GM18517 (cell line): ENCODE measurements at regions not wholly inside any gene's neighbourhood (a gene's known extent, or its start where the extent isn't known, plus 50 kb on each side); places are given as distances from the start of the nearest gene placed in this dataset.

ENCODE experiments used
- ATAC-seq: cut with Tn5 transposase; IDR thresholded peaks from one replicate; pipeline ENCODE4 v1.9.1; 2021; ENCODE audit warnings: mild to moderate bottlenecking, moderate library complexity; ENCODE audit not compliant: unreplicated experiment

DNA sequence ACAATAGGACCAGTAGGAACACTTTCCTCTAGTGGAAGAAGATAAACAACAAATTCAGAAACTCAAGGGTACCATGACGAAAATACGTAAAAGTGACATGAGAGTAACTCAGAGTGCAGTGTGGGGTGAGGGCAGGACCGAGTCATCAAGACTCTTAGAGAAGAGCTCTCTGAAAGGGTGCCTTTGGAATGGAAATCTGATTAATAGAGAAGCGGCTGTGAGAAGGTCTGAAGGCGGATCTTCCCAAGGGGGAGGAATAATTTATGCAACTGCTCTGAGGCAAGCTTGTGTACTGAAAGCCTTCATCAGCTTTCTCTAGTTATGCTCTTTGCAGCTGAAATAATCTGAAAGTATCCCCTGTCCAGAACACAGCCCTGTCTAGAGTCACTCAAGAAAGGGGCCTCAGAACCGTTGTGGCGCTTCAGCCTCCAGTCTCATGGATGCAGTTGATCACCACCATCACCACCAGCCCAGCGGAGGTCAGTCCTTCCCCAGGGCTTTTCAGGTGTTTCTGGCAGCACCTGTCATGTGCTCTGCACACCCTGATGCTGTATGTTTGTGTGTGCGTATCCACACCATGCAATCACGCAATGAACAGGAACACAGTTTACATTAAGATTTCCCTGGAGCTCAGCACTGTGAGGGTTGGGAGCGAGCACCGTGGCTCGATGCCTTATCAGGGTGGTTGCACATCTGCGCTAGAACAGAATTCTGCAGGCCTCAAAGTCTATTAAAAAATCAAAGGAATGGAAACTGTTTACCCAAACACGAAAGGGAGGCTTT is 396.5 kb downstream of the SMOC2 start:
- no peak for ATAC-seq

DNA sequence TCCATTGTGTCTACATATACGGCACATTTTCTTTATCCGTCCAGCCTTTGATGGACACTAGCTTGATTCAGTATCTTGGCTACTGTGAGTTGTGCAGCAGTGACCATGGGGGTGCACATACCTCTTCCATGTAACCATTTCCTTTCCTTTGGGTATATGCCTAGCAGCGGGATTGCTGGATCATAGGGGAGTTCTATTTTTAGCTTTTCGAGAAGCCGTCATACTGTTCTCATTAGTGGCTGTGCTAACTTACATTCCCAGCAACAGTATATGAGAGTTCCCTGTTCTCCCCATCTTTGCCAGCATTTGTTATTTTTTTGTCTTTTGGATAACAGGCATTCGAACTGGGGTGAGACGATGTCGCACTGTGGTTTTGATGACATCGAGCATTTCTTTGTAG is 395.0 kb downstream of the SMOC2 start:
- ATAC-seq, result no peak

- no peak for ATAC-seq
These were observed 393.8 kb downstream of the SMOC2 start for GRCh38 chr6:168834801-168835200.

DNA sequence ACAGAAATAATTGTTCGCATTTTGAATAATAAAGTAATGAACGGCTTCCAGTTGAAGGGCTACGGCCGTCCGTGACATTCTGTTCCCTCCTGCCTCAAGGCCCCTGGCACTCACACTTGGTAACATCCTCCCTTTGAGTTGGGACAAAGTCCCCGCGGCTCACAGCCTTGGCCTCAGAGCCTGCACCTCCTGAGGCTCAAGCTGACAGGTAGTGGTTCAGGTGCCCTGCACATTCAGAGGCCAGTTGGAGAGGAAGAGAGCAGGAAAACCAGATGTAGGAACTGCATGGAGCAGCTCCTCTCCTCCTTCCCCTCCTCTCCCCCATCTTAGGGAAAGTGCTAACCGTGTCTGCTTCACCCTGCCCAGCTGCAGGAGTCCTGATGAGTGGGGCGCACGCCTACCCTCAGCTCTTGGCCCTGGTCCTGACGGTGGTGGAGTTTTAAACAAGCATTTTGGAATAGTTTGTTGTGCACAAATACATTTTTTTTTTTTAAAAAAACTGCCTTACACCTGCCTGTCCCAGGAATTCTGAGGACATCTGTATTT is 393.1 kb downstream of the SMOC2 start:
- no peak for ATAC-seq

DNA sequence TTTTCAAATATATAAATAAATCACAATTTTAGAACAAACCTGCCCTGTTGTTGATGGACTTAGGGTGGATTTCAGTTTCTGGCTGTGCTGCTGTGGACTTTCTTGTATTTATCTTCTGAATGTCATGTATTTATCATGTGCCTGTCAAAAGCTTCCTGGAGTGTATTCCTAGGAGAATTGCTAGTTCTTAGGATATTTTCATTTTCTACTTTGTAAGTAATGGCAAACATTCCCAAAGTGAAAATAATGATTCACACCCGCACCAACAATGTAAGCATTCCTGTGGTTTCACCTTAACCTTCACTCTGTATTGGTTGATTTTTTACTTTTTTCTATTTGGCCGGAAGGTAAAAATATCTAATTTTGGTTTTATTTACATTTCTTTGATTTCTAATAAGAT is 387.8 kb downstream of the SMOC2 start:
- no peak for ATAC-seq

DNA sequence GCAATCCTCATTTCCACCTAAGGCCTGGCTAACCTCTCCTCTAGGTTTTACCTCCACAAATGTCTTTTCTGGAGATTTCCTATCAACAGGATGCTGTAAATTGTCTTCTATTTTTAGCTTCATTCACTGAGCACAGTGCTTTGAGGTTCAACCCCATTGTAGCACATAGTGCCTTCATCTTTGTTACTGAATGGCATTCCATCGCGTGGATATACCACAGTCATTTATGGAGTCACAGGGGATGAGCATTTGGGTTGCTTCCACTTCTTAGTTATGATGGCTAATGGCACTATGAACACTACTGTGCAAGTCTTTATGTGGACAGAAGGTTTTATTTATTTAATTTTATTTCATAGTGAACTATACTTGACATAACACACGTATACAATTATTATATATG is 387.1 kb downstream of the SMOC2 start:
- no peak for ATAC-seq

- ATAC-seq, result no peak
These were observed 386.5 kb downstream of the SMOC2 start for GRCh38 chr6:168827586-168827871.

- ATAC-seq, result no peak
These were observed 386.0 kb downstream of the SMOC2 start for GRCh38 chr6:168826726-168827585.

DNA sequence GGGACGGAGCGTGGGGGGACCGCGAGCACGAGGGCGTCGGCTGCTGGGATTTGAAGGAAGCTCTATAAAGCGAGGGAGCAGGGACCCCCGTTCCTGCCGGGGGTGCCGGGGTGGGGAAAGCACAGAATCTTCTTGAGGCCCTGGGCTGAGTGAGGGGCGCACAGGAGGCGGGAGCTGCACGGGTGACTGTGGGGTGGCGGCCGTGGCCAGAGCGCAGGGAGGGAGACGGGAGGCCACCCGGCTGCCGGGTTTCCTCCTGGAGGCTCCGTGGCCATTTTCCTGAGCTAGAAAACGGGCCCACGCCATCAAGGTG is 385.1 kb downstream of the SMOC2 start:
- ATAC-seq, result no peak

- no peak for ATAC-seq
These were observed 384.5 kb downstream of the SMOC2 start for GRCh38 chr6:168825226-168826077.

DNA sequence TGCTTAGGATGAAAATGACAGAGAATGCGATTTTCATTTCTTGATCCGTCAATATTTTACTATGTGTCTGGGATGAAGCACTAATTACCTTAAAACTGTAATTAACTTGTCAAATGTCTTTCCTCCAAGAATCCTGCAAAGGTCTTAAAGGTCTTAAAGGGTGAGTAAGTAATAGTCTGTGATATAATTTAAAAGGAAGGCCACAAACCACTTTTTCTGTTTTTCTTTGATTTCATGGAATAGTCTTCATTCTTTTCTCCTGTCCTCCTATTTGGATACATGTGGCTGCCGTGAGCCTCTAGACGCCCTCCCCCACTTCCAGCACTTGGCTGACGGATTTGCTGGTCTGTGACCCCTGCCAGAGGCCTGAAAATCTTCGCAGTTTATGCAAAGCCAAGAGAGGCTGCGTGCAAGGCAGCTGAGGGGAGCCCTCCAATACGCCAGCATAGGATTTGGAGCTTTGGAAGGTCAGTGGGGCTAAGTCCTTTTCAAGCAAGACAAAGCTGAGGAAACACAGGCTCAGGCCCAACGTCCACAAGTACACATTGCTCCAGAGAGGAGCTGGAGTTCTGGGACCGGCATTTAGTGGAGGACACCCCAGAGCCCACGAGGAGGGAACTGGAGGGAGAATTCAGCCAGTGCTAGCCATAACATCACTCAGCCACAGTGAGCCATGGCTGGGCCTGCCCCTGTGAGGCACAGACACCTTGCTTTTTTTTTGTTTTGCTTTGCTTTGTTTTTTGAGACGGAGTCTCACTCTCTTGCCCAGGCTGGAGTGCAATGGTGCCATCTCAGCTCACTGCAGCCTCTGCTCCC is 382.6 kb downstream of the SMOC2 start:
- no peak for ATAC-seq

DNA sequence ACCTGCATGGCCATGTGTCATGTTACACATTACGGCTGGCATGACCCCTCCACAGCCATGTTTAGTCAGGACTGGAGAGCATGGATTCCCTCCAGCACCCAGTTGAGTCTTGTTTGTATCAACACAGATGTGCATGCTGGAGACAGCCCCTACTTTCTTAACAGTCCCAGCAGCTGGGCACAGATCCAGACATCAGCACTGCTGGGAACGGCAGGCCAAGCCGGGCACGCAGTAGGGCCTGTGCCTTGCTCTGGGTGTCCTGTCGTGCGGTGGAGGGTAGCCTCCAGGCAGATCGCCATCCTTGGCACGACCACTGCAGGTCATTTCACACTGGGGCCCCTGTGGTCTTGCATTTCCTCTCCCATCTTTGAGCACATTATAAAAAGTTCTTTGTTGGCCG is 381.4 kb downstream of the SMOC2 start:
- no peak for ATAC-seq

GRCh38 chr6:168819546-168819945 is 378.6 kb downstream of the SMOC2 start:
- no peak for ATAC-seq

DNA sequence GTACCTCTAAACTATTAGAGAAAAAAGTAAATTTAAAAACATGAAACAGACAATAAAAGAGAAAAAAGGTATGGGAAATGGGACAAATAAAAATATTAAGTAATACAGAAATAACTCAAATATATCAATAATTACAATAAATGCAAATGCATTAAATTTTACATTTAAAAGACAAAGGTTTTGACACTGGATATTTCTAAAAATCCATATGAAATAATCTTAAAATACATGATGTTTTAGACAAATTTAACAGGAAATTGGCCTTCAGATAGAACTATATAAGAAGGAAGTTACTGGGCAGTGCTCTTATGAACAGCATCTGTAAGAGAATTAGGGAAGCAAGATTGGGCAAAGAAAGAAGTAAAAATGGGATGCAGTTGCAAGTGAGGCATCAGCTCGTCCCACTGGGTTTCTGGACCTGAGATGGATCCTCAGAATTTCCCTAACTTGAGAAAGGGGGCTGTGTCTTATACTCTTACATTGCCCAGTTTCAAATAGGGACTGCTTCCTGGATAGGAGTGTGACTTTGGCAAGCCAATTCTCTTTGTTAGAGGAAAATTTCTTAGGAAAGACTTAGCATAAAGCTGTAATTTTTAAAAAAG is 376.7 kb downstream of the SMOC2 start:
- ATAC-seq, result no peak

- no peak for ATAC-seq
These were observed 374.2 kb downstream of the SMOC2 start for GRCh38 chr6:168815229-168815628.

DNA sequence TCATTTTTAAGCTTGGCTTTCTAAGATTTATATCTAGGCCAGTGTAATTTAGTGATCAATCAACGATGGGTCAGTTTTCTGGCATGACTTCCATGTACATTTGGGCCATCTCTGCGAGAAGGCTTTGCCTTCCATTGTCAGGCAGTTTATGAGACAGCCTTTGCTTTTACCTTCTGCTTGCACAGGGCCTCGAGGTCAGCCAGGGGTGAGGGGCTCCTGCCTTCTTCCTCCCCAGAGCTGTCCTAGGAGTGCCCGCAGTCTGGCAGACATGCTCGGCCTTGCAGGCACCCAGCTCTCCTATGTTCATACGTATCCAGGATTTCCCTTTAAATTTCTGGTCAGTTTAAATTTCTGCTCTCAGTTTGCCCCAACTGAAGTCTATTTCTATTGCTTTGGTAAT is 367.2 kb downstream of the SMOC2 start:
- ATAC-seq, result no peak

- no peak for ATAC-seq
These were observed 363.3 kb downstream of the SMOC2 start for GRCh38 chr6:168804331-168804730.

- no peak for ATAC-seq
These were observed 362.9 kb downstream of the SMOC2 start for GRCh38 chr6:168803874-168804273.

DNA sequence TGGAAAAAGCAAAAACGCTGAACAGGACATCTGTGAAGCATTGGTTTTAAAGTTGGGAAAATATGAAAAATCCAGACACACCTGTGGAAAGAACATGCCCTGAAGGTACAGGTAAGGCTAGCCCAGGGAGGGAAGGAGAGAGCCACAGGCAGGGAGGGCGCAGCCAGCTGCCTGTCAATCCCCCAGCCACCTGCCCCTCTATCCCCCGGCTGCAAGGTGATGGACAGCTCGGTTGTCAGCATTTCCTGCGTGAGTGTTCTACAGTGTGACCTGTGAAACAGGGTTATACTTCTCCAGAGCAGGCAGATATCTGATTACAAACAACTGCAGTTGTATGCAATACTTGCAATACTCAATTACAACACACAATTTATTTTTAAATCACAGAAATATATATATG is 358.1 kb downstream of the SMOC2 start:
- no peak for ATAC-seq

GRCh38 chr6:168796106-168796505 is 355.1 kb downstream of the SMOC2 start:
- no peak for ATAC-seq
